NCI-H1930 (cell line): ENCODE measurements at regions not wholly inside any gene's neighbourhood (a gene's known extent, or its start where the extent isn't known, plus 50 kb on each side); places are given as distances from the start of the nearest gene placed in this dataset.
A peak's percentile ranks its signal among the peaks of the same experiment; 100 is the strongest.
"Not testable (repeated sequence)": the region's sequence is repeated elsewhere in the genome, so short reads cannot be mapped to it uniquely, and the experiment has no call there.

Experiments used
- DNase-seq, 2 experiments: peaks; one replicate each; lab custom pipeline; 2025; lab: John Stamatoyannopoulos, UW

DNA sequence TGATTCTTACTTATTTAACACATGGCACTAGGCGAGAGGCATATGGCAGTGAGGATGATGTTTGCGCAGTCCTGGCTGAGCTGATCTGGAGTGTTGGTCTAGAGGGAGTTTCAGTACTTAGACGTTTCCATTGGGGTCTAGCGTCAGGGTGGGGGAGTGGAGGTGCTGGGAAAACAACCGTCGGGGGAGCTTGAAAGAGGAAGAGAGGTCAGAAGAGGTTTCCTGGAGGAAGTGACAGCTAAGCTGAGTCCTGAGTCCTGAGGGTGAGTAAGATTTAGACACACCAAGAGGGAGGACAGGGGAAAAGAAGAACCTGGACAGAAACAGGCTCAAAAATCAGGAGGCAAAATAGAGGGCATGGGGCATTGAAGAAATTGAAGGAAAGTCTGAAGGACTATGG, 81.4 kb downstream of the ALOX5AP start:
- no peak for DNase-seq

DNA sequence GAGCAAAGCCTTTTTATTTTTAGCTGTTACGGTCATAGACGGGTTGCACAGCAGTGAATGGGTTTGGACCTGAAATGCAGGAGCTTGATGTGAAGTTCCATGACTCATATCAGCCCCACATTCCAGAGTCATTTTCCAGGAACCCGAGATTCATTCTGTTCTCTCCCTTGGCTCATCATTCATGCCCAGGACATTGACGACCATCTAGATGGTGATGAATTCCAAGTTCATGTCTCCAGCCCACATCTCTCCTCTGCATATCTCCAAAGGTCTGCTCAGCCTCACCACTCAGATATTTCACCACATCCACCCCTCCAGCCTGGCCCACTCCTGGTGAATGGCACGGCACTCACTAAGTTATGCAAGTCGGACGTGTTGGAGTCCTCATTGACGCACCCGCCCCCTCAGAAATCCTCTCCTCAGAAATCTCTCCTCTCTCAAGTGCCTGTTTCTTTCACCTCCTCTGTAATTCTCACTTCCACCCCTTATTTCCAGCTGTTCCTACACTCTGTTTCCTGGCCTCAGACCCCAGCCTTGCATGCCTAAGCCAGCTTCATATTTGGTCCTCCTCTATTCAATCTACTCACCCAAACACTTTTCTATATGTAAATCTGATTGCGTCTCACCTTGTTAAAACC, 83.1 kb downstream of the ALOX5AP start:
- DNase-seq, result no peak

DNA sequence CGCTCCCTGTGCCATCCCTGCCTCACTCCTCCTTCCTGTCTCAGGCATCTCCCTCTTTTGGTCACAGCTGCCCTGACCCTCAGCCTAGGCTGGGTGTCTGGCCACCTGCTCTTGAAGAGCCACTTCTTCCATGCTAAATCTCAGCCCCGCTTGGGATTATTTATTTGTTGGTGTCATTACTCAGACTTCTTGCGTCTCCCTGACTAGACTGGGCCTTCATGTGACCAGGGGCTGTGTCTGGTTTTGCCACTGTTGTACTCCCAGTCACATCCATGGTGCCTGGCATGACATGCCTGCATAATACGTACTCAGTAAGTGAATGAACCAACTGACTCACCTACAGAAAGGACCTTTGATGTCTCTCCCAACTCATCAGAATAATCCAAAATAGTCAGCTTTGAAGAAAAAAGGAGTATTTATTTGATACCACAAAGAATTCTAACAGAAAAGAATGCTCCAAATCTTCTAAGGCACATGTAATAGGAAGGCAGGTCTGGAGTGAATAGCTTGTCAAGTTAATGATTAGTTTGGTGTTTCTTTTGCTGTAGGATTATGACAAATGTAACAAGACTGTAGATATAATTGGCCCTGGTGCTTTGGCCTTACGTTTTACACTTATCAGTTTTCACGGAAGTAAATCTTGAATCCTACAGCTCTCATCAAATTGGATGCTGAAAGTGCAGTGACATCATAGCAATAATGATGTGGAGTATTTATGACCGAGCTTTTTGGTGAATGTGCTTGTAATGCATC, 84.0 kb downstream of the ALOX5AP start:
- DNase-seq, result no peak

DNA sequence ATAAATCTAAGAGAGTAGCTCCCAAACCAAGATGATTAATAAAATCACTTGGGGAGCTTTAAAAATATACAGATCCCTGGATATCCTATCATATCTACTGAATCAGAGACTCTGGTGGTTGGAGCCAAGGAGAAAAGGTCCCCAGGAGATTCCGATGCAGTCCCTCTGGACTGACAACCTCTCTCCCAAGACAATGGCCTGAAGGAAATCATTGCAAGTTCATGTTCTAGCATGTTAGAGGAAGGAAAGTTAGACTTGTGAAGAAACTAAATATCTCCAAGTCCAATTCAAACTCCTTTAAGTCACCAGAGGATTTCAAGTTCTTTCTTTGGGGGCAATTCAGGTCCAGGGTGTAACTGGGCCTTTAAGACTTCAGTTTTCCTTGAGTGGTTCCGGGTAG, 84.7 kb upstream of the MEDAG start:
- DNase-seq, result no peak

DNA sequence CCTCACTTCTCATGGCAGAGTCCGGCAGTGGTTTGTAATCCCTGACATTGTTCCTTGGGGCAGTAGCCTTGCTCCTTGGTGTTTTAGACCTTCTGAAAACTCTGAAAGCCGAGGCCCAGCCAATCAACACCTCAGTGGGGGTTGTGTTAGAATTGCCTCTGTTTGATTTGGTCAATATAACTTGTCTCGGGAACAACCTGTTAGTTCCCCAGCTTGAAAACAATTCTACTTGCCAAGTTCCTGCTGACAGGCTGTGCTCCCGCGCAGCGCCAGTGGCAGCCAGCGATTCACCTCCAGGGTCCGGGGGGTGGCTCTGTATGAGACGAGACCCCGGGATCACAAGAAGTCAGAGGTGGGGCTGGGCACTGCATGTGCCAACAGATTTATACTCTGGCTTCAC, 81.4 kb upstream of the MEDAG start:
- no peak for DNase-seq

DNA sequence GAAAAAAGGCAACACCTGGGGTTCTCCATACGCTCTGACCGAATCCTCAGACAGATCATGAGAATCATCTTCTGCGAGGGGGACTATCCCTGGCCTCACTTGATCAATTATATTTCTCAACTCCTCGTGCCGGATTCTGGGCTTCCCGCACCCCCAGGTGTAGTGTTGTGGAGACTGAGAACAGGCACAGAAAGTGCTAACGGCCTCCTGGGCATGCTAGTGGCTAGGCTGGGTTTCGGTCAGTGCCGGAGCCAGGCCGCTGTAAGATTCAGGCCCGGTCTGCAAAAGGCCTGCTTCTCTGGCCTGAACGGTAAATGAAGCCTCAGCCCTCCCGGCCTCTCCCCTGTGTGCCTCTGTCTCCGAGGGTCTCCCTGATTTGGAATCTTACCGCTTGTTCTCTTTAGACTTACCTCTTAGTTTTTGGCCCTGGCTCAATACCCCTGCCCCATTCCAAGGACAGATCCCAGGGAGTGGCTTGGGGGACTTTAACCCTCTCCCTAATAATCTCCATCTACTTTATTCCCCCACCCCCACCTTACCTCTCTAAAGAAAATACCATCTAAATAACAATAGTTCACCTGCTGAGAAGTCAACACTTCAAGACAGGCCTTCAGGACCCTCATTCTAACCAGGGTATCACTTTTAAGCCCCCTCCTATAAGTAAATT, 79.0 kb upstream of the MEDAG start:
- no peak for DNase-seq

DNA sequence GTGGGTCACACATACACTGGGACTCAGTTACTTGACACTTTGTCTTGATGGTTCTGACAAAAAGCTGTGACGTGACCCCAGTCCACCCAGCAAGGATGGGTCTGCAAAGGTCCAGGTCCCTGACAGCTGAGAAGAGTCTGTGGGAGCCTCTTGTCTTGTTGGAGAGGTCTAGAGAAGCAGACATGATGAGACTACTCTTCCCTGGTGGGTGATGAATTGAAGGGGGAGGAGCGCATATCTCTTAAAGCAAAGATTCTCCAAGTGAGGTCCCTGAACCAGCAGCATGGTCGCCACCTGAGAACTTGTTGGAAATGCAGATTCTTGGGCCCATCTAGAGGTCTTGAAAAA, 78.5 kb upstream of the MEDAG start:
- DNase-seq, result no peak

DNA sequence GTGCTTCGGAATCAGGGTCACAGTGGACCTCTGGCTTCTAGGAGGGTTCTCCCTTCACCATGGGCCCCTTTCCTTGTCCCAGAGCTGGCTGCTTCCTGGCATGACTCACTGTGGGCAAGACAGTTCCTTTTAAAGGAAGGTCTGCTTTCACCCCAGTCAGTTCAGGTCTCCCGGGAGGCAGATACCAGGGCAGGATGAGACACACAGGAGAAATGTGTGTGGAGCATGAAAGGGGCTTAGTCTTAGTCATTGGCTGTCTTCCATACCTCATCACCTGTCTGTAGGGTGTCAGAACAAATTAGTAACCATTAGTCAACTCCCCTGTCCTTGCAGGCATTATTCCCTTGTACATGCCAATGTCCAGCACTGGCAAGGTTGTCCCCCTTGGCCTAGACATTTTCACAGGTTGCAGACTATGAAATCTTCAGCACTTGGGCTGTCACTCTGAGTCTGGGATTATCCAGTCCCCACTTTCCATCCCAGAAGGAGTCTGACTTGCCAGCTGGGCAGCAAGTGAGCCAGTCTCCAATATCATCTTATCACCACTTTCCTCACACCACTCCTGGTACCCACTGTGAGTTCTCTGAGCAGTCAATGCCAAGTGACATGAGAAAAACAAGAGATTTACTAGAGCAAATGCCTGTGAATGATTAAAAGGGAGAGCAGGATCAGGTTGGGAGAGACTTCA, 76.8 kb upstream of the MEDAG start:
- no peak for DNase-seq

DNA sequence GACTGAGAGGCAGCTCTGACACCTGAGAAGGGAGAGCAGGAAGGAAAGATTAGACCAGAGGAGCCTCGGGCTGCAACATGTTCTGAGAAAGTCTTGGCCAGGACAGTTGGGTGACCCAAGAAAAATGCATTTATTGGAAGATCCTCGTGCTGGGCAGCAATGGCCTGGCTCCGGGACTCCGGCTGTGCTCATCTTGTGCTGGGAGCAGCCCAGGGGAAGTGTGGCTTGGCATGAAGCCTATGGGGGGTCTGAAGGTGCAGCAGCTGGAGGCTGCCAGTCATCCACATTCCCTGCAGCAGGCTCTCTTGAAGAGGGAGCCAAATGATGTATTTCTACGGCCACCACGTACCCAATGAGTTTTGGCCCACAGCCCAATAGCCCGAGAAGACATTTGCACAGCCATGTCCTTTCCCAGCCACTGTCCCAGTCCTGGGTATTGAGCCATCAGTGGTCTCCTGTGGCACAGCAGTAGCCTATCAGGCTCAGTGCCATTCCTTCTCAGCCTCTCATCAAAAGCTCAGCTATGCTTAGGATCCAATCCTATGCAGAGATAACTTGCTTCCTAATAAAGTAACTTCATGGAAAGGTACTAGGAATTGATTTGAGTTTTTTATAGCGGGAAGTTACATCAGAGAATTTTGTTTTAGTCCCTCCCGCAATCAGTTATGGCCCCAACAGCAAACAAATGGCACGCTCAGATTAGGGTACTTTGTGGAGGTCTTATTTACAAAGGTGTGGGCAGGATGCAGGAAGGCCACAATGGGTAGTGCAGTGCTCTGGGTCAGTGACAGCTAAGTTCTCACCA, 76.0 kb upstream of the MEDAG start:
- DNase-seq, result no peak

DNA sequence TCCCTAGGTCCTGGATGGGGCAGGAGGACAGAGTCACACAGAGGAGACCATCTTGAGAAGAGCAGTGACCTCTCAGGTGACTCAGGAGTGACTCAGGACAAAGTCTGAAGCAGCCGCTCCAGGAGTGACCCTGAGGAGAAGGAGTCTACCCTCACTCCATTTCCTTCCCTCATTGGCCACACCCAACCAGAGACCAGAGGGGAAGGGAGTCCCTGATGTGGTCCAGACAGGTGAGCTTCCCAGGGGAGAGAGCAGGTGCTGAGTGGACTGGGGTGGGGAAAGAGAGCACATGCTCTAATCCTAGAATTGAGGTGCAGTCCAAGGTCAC, 75.5 kb upstream of the MEDAG start:
- DNase-seq, result no peak

DNA sequence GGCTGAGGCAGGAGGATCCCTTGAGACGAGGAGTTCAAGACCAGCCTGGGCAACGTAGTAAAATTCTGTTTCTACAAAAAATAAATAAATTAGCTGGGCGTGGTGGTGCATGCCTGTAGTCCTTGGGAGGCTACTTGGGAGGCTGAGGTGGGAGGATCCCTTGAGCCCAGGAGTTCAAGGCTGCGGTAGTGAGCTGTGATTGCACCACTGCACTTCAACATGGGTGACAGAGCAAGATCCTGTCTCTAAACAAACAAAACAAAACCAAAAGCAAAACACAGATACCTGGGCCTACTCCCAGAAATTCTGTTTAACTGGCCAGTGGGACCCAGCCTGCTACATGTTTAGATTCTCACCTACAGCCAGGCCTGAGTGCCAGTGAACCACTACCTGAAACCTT, 74.6 kb upstream of the MEDAG start:
- DNase-seq, result no peak

DNA sequence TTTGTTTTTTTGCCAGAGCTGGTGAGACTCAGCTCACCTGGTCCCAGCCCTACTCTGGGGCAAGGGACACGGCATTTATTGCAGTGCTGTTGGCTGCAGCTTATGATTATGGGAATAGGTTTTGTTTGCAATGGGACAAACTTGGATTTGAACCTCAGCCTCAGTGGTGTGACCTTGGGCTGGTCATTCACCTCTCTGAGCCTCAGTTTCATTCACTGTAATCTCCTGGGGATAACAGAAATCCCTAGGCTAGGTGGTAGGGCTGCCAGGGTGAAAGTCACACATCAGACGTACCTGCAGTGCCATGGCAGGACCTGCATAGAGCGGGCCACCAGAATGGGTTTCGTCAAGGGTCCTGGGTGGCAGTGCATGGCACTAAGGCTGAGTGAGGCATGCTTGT, 73.7 kb upstream of the MEDAG start:
- DNase-seq, result no peak

DNA sequence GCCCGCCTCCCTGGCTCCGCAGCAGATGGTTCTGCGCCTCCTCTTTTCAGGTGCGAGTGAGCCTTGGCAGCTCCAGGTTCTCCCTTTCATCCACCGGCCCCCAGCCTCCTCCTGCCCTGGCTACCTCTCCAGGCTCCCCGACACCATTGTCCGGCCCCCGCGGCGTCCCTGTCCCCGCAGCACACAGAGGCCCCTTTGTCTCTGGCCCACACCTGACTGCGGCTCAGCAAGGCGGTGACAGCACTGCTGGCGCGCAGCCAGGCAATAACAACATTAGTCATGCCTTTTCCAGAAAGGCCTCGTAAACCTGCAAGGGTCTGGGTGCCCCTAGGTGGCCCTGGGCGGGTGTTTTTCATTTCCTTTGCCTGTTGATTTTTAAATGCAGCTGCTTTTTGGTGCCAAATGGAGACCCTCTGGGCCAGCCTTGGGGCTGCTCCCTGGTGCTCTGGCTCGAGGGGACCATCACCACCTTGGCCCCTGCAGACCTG, 73.2 kb upstream of the MEDAG start:
- peak in 1 of 2 experiments; percentile 20 for DNase-seq

DNA sequence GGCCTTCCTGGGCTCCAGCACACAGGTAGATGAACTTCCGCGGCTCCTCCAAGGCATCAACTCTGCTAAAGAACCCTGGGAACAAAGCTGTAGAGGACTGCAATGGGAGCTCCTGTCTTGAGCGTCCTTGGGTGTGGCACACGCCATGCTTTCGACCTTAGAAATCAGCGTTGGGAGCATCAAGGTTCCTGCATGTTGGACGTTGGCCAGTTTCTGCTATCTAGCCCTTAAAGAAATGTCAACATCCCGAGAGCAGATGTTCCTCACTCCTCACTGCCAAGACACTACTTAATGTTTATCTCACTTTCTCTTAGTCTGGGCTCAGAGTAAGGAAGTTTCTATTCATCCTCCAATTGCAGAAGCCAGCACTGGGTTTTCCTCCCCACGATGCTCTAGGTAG, 70.6 kb upstream of the MEDAG start:
- no peak for DNase-seq

DNA sequence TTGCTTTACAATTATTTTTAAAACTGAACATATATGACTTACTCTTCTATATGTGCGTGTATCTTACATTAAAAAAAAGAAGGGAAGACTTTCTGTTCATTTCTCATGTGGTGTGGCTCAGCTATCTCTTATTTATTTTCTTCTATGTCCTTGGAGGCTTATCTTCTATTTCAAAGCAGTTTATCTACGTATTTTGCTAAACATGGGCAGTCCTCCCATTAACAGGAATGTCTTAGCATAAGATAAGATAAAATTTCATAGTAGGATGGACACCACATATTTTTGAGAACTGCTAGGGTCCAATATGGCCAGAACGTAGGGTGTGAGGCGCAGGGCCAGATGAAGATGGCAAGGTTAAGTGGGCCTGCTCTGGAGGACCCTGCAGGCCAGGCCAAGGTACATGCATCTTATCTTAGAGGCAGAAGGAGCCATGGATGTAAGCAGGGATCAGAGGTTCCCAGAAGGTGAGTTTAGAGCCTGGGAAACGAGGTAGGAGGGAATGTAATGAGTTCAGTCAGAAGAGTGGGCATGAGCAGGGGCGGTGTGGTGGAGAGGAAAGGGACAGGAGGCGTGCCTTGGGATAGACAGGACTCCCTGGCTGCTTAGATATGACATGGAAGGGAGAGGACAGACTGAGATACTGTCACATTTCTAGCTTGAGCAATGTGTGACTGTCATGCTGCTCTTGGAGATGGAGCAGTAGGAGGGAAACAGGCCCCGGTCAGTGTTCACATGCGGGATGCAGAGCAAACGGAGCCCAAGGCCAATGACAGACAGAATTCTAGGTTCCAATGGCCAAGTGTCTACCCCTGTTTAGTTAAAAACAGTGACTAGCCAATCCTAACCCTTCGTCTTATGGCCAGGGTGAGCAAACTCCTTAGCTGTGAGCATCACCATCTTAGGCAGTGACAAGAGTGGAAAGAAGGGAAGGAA, 68.6 kb upstream of the MEDAG start:
- no peak for DNase-seq

DNA sequence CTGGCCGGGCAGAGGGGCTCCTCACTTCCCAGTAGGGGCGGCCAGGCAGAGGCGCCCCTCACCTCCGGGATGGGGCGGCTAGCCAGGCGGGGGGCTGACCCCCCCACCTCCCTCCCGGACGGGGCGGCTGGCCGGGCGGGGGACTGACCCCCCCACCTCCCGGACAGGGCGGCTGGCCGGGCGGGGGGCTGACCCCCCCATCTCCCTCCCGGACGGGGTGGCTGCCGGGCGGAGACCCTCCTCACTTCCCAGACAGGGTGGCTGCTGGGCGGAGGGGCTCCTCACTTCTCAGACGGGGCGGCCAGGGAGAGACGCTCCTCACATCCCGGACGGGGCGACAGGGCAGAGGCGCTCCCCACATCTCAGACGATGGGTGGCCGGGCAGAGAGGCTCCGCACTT, 66.4 kb upstream of the MEDAG start:
- DNase-seq, result not testable (repeated sequence)

DNA sequence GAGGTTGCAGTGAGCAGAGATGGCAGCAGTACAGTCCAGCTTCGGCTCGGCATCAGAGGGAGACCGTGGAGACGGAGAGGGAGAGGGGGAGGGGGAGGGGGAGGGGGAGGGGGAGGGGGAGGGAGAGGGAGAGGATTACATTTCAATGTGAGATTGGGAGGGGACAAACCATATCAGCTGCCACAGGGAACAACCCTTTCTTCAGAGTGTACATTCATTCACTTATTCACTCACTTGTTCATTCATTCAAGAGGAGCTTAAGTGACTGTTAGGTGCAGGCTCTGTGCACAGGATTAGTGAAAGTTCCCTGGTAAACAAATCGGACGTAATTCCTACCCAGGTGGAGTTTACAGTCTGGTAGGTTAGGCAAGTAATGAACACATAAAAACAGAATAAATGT, 65.6 kb upstream of the MEDAG start:
- DNase-seq, result no peak

DNA sequence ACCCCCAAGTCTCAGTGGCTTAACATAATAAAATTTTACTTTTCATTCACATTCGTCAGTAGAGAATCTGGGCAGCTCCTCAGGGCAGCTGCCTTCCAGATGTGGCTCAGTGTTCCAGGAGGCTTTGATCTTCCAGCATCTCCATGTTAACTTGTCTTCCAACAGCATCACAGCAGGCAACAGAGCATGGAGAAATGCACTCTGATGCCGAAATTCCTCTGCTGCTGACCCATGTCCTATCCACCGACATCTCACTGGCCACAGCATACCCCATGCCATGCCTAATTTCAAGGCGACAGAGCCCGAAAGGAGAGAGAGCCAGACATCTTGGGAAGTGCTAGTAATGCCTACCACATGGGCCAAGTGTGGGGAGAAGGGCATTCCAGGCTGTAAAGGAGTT, 64.9 kb upstream of the MEDAG start:
- no peak for DNase-seq

DNA sequence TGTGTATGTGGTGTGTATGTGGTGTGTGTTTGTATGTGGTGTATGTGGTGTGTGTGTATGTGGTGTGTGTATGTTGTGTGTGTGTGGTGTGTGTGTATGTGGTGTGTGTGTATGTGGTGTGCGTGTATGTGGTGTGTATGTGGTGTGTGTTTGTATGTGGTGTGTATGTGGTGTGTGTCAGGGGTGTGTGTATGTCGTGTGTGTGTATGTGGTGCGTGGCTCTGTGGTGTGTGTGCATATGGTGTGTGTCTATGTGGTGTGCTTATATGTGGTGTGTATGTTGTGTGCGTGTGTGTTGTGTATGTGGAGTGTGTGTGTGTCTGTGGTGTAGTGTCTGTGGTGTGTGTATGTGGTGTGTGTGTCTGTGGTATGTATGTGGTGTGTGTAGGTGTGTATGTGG, 62.5 kb upstream of the MEDAG start:
- DNase-seq, result no peak

DNA sequence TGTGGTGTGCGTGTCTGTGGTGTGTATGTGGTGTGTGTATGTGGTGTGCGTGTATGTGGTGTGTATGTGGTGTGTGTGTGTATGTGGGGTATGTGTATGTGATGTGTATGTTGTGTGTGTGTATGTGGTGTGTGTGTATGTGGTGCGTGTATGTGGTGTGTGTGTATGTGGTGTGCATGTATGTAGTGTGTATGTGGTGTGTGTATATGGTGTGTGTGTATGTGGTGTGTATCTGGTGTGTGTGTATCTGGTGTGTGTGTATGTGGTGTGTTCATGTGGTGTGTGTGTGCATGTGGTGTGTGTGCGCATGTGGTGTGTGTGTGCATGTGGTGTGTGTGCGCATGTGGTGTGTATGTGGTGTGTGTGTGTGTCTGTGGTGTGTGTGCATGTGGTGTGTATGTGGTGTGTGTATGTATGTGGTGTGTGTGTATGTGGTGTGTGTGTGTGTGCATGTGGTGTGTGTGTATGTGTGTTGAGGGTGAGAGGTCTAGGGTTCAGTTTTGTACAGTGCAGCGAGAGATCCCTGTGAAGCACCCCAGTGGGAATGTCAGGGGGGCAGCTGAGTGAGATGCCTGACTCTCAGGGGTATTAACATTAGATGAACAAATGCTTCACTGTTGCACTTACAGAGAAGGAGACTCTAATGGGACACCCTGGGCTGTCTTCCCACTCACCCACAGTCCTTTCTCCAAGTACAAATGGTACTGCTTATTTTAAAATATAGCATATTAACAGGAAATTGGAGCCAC, 61.3 kb upstream of the MEDAG start:
- no peak for DNase-seq
